ENCODE measurements at regions not wholly inside any gene's neighbourhood (a gene's known extent, or its start where the extent isn't known, plus 50 kb on each side); places are given as distances from the start of the nearest gene placed in this dataset.

DNA sequence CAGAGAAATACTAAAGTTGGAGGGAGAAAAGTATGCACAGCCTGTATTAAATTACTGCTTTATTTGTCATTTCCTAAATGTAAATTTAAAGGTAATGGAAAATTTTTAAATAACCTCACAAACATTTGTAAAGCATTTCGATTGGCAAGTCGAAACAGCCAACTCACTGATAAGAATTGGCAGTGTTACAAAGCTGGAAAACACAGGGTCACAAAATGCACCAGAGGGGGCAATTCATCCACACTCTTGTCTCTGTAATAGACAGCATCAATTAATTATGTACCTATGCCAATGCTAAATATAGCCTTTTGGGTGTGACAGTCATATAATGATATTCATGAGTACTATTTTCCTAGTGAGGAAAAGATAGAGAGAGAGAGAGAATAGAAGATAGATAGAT, 140.6 kb upstream of the PRLR start:
- no peaks in the 10 kb centered on the region for H3K36me3 ChIP-seq (ENCODE audit: low read depth, low read length)
- H2AFZ ChIP-seq (ENCODE audit: low read length), result no peak overlapping the region
- intact Hi-C loops (cut with micrococcal nuclease), result no loop called here
- peaks cover 44% of the 10 kb centered on the region for H3K27me3 ChIP-seq (ENCODE audit: low read length)
- H3K79me2 ChIP-seq (ENCODE audit: low read length), result no peaks in the 10 kb centered on the region
- H4K20me1 ChIP-seq (ENCODE audit: low read length), result no peaks in the 10 kb centered on the region
- no peaks in the 10 kb centered on the region for H3F3A ChIP-seq (ENCODE audit: low read length, unreplicated experiment)
- H3K9me3 ChIP-seq (ENCODE audit: low read length), result no peaks in the 10 kb centered on the region
- DNase-seq (no peak), ATAC-seq (no peak)
- peaks cover 5% of the 10 kb centered on the region; the same call in 1 of the 2 replicates for H3K4me1 ChIP-seq (ENCODE audit: insufficient read depth, low read length)
- TF ChIP-seq EZH2phosphoT487 (IDR thresholded peaks at IDR 0.05; ENCODE audit: borderline replicate concordance, low read length), result no peak
- TF ChIP-seq, protein P1, sequence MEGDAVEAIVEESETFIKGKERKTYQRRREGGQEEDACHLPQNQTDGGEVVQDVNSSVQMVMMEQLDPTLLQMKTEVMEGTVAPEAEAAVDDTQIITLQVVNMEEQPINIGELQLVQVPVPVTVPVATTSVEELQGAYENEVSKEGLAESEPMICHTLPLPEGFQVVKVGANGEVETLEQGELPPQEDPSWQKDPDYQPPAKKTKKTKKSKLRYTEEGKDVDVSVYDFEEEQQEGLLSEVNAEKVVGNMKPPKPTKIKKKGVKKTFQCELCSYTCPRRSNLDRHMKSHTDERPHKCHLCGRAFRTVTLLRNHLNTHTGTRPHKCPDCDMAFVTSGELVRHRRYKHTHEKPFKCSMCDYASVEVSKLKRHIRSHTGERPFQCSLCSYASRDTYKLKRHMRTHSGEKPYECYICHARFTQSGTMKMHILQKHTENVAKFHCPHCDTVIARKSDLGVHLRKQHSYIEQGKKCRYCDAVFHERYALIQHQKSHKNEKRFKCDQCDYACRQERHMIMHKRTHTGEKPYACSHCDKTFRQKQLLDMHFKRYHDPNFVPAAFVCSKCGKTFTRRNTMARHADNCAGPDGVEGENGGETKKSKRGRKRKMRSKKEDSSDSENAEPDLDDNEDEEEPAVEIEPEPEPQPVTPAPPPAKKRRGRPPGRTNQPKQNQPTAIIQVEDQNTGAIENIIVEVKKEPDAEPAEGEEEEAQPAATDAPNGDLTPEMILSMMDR (conservative IDR thresholded peaks at IDR 0.05; ENCODE audit: low read depth, low read length), result no peak
- TF ChIP-seq EZH2 (IDR thresholded peaks at IDR 0.05; ENCODE audit: low read length, unreplicated experiment), result no peak
- H3K4me3 ChIP-seq (ENCODE audit: low read length), result no peak overlapping the region
- CTCF ChIA-PET, result no interaction called here
- no TSS peak for BruUV-seq (replicated peaks)
- POLR2A ChIA-PET (ENCODE audit: unreplicated experiment), result no interaction called here
- H3K9ac ChIP-seq (ENCODE audit: low read length), result no peak overlapping the region
- no peak overlapping the region for H3K27ac ChIP-seq (ENCODE audit: low read length)
- no peak overlapping the region for H3K4me2 ChIP-seq (ENCODE audit: low read length)
- no peaks in the 10 kb centered on the region for H3K9me2 ChIP-seq (replicated peaks; ENCODE audit: low read length)

DNA sequence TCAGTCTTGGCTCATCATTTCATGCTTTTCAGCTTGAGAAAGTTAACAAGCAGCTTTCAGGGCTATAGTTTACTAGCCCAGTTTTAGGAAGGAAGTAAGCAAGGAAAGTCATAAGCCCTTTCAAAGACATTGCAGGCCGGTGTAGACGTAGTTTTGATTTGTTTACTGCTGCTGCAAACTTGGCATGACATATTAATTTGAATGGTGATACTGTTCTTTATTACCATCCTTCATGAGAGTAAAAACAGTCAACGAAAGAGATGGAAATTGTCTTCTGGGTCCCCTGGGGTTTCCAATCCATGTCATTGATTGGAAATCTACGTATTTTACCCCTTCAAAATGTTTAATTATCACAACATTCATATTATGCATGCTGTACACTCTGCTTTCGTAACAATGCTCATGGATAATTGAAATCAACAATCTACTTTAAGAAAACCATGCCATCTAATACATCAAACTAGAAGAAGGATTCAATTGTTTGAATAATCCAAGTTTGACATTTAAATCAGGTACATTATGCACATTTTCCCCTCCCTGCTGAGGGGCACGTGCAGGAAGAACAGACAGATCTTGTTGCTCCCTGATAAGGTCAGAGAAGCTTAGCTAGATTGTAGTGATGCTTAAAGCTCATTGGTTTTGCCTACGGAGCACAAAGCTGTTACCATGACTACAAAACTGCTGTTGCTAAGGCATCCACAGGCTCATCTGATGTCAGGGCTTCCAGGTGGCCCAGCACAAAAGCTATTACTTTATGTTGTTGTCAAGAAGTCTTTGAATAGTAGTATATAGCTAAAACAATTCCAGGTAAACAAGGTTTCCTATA, 139.9 kb upstream of the PRLR start:
- peaks cover 39% of the 10 kb centered on the region for H3K27me3 ChIP-seq (ENCODE audit: low read length)
- no peaks in the 10 kb centered on the region for H4K20me1 ChIP-seq (ENCODE audit: low read length)
- no peak overlapping the region for H3K4me2 ChIP-seq (ENCODE audit: low read length)
- BruUV-seq (replicated peaks), result no TSS peak
- H3K79me2 ChIP-seq (ENCODE audit: low read length), result no peaks in the 10 kb centered on the region
- no peak overlapping the region for H2AFZ ChIP-seq (ENCODE audit: low read length)
- no peaks in the 10 kb centered on the region for H3F3A ChIP-seq (ENCODE audit: low read length, unreplicated experiment)
- H3K36me3 ChIP-seq (ENCODE audit: low read depth, low read length), result no peaks in the 10 kb centered on the region
- H3K9me2 ChIP-seq (replicated peaks; ENCODE audit: low read length), result no peaks in the 10 kb centered on the region
- peaks cover 5% of the 10 kb centered on the region; the same call in 1 of the 2 replicates for H3K4me1 ChIP-seq (ENCODE audit: insufficient read depth, low read length)
- H3K9ac ChIP-seq (ENCODE audit: low read length), result no peak overlapping the region
- DNase-seq (no peak), ATAC-seq (no peak)
- no peak overlapping the region for H3K4me3 ChIP-seq (ENCODE audit: low read length)
- ChIA-PET POLR2A (ENCODE audit: unreplicated experiment) (interaction anchor here (0.6 kb wide), 1 partner anchor 456 kb away, joined by 3 read pairs; no protein-coding TSS in a partner anchor), CTCF (no interaction called here)
- TF ChIP-seq, protein P1 (conservative IDR thresholded peaks at IDR 0.05; ENCODE audit: low read depth, low read length), result no peak
- no peak for TF ChIP-seq EZH2phosphoT487 (IDR thresholded peaks at IDR 0.05; ENCODE audit: borderline replicate concordance, low read length)
- TF ChIP-seq EZH2 (IDR thresholded peaks at IDR 0.05; ENCODE audit: low read length, unreplicated experiment), result no peak
- no peak overlapping the region for H3K27ac ChIP-seq (ENCODE audit: low read length)
- H3K9me3 ChIP-seq (ENCODE audit: low read length), result no peaks in the 10 kb centered on the region
- intact Hi-C loops (cut with micrococcal nuclease), result no loop called here

DNA sequence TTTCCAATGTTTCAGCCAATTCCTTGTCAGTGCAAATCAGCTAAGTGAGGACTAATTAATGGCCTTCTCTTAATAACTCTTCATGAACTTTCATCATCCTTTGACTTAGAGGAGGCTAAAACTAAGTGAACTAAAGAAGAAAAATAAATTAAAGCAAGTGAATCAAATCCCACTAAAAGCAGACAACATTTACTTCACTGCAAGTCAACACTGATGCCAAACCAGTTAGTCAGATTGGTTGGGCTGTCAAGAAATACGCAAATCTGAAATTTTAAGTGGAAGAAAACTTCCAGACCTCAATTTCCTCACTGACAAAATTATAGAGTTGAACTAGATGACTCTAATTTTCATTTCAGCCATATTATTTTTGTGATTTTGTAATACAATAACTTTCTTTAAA, 137.2 kb upstream of the PRLR start:
- Histone ChIP-seq H3K79me2 (ENCODE audit: low read length) (no peaks in the 10 kb centered on the region), H3K9me3 (ENCODE audit: low read length) (no peaks in the 10 kb centered on the region), H4K20me1 (ENCODE audit: low read length) (no peaks in the 10 kb centered on the region), H3K27me3 (ENCODE audit: low read length) (peaks cover 47% of the 10 kb centered on the region), H3K9me2 (replicated peaks; ENCODE audit: low read length) (no peaks in the 10 kb centered on the region), H2AFZ (ENCODE audit: low read length) (no peak overlapping the region), H3K4me2 (ENCODE audit: low read length) (no peak overlapping the region), H3K36me3 (ENCODE audit: low read depth, low read length) (no peaks in the 10 kb centered on the region), H3F3A (ENCODE audit: low read length, unreplicated experiment) (no peaks in the 10 kb centered on the region), H3K4me1 (ENCODE audit: insufficient read depth, low read length) (no peaks in the 10 kb centered on the region), H3K27ac (ENCODE audit: low read length) (no peak overlapping the region), H3K9ac (ENCODE audit: low read length) (no peak overlapping the region), H3K4me3 (ENCODE audit: low read length) (no peak overlapping the region)
- intact Hi-C loops (cut with micrococcal nuclease), result no loop called here
- TF ChIP-seq EZH2 (IDR thresholded peaks at IDR 0.05; ENCODE audit: low read length, unreplicated experiment), result no peak
- TF ChIP-seq EZH2phosphoT487 (IDR thresholded peaks at IDR 0.05; ENCODE audit: borderline replicate concordance, low read length), result no peak
- TF ChIP-seq, protein P1 (conservative IDR thresholded peaks at IDR 0.05; ENCODE audit: low read depth, low read length), result no peak
- ChIA-PET CTCF (no interaction called here), POLR2A (ENCODE audit: unreplicated experiment) (no interaction called here)
- BruUV-seq (replicated peaks), result no TSS peak
- no peak for ATAC-seq
- DNase-seq, result no peak

All from PC-3 (cell line).